Gastrocnemius medialis (tissue), 4 donors: ENCODE measurements at regions not wholly inside any gene's neighbourhood (a gene's known extent, or its start where the extent isn't known, plus 50 kb on each side); places are given as distances from the start of the nearest gene placed in this dataset.
A peak's percentile ranks its signal among the peaks of the same experiment; 100 is the strongest.
"Not testable (repeated sequence)": the region's sequence is repeated elsewhere in the genome, so short reads cannot be mapped to it uniquely, and the experiment has no call there.

Experiments
- ATAC-seq, 2 donors: fragments of 150-250 bp; one replicate each; pipeline ENCODE4 v1.9.1; 2016
- DNase-seq, 2 donors: peaks; one replicate each; pipeline ENCODE4 v3.0.0-alpha.2; 2019
- H3K27ac ChIP-seq, 4 donors: fragments of 200-600 bp; sonication (generic); 1 replicate in 1 of 4; 2 replicates in 3 of 4; pipeline ENCODE4 v1.5.1; 2016 to 2018; ENCODE audit warnings: mild to moderate bottlenecking in 2 of 4, moderate library complexity in 1 of 4
- H3K27me3 ChIP-seq, 3 donors: fragments of 200-600 bp; sonication (generic) in 2 of 3; 1 replicate in 1 of 3; 2 replicates in 2 of 3; pipeline versions ENCODE4 v1.5.1 to v1.6.0; 2016 to 2019; ENCODE audit warnings: mild to moderate bottlenecking in 1 of 3, moderate library complexity in 1 of 3
- H3K36me3 ChIP-seq, 2 donors: fragments of 200-600 bp; sonication (generic) in 1 of 2; one replicate each; pipeline ENCODE4 v1.5.1; 2017 to 2018
- H3K4me1 ChIP-seq, 2 donors: fragments of 200-600 bp; sonication (generic) in 1 of 2; one replicate each; pipeline ENCODE4 v1.5.1; 2016 to 2017; ENCODE audit warnings: mild to moderate bottlenecking in 2 of 2
- H3K4me3 ChIP-seq, 4 donors: fragments of 200-600 bp; sonication (generic) in 3 of 4; 1 replicate in 1 of 4; 2 replicates in 3 of 4; pipeline ENCODE4 v1.5.1; 2016 to 2019; ENCODE audit warnings: mild to moderate bottlenecking in 2 of 4
- H3K9me3 ChIP-seq, 3 donors: fragments of 200-600 bp; sonication (generic) in 2 of 3; 1 replicate in 1 of 3; 2 replicates in 2 of 3; pipeline ENCODE4 v1.5.1; 2016 to 2019
- CTCF ChIP-seq, 5 experiments: fragments of 450-650 bp in 3 of 5; fragments of 200-600 bp in 2 of 5; sonication (generic) in 2 of 5; IDR thresholded peaks in 4 of 5; conservative IDR thresholded peaks in 1 of 5; 1 replicate in 4 of 5; 2 replicates in 1 of 5; pipeline ENCODE4 v1.5.1; 2016 to 2019; ENCODE audit warnings: antibody characterized with exemption in 5 of 5, mild to moderate bottlenecking in 3 of 5, moderate library complexity in 3 of 5
- POLR2A ChIP-seq, 2 donors: fragments of 450-650 bp; IDR thresholded peaks; one replicate each; pipeline ENCODE4 v1.6.1; 2017; ENCODE audit warnings: antibody characterized with exemption in 2 of 2, mild to moderate bottlenecking in 2 of 2, moderate library complexity in 2 of 2
- in situ Hi-C, 4 donors: fragments of 200-750 bp; cut with MboI; loops; one replicate each; pipeline versions ENCODE4 v1.15.0 to v1.8.0; 2017; ENCODE audit warnings: low sequenced_read_pairs in 4 of 4
- intact Hi-C: fragments of 100-400 bp; cut with DNase I; formaldehyde crosslinking; loops from one replicate; pipeline ENCODE4 v1.15.1; 2023; ENCODE audit warnings: low total_unique reads

DNA sequence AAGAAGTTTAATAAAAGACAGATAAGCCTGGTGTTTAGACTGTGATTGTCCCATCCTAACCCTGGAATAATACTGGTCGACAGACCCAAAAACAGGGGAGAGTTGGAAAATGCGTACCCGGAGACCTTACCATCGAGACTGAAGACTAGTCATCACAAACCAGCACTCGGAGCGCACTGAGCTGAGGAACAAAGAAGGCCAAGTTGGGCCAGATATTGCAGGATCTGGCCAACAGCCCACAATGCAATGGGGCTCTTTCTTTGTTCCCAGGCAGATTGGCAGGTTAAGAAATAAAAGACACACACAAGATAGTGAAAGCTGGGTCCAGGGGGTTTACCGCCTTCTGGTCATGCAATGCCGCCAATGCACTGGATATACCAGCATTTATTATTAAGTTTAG lies 188.7 kb upstream of the RAI14 start:
- TF ChIP-seq POLR2A (IDR thresholded peaks at IDR 0.05): no peak
- TF ChIP-seq CTCF (IDR thresholded peaks at IDR 0.05 in 4 of 5, conservative IDR thresholded peaks at IDR 0.05 in 1 of 5): no peak
- in situ Hi-C loops (loop anchor here (10.0 to 25.0 kb wide), 3 partner anchors 455 to 480 kb away; partner anchors contain the start of genes SLC45A2 (in 2 of the 4) and AMACR (in 1 of the 4)), intact Hi-C loops (loop anchor here (2.0 kb wide), 1 partner anchor 471 kb away; no protein-coding TSS in a partner anchor)
- H3K4me1 ChIP-seq: no peaks in the 10 kb centered on the region
- DNase-seq (no peak), ATAC-seq (no peak)
- no peaks in the 10 kb centered on the region for H3K36me3 ChIP-seq
- no peaks in the 10 kb centered on the region for H3K27me3 ChIP-seq
- H3K27ac ChIP-seq: no peak overlapping the region
- no peak overlapping the region for H3K4me3 ChIP-seq
- H3K9me3 ChIP-seq: no peaks in the 10 kb centered on the region

GRCh38 chr5:34467984-34468383 lies 188.1 kb upstream of the RAI14 start:
- in situ Hi-C loops (loop anchor here (10.0 to 25.0 kb wide), 3 partner anchors 456 to 481 kb away; partner anchors contain the start of genes SLC45A2 (in 2 of the 4) and AMACR (in 1 of the 4)), intact Hi-C loops (loop anchor here (2.0 kb wide), 1 partner anchor 471 kb away; no protein-coding TSS in a partner anchor)
- not testable (repeated sequence) for H3K4me3 ChIP-seq, ATAC-seq, H3K27me3 ChIP-seq, H3K36me3 ChIP-seq, H3K4me1 ChIP-seq, H3K9me3 ChIP-seq, DNase-seq, H3K27ac ChIP-seq

GRCh38 chr5:34469971-34470370 lies 186.2 kb upstream of the RAI14 start:
- Histone ChIP-seq H3K36me3 (no peaks in the 10 kb centered on the region), H3K4me3 (no peak overlapping the region), H3K9me3 (no peaks in the 10 kb centered on the region), H3K4me1 (no peaks in the 10 kb centered on the region), H3K27ac (no peak overlapping the region), H3K27me3 (no peaks in the 10 kb centered on the region)
- ATAC-seq (no peak), DNase-seq (no peak)
- TF ChIP-seq POLR2A (IDR thresholded peaks at IDR 0.05): no peak
- intact Hi-C loops: no loop called here
- in situ Hi-C loops: loop anchor here (10.0 to 25.0 kb wide), 3 partner anchors 458 to 483 kb away; partner anchors contain the start of genes SLC45A2 (in 2 of the 4) and AMACR (in 1 of the 4)

DNA sequence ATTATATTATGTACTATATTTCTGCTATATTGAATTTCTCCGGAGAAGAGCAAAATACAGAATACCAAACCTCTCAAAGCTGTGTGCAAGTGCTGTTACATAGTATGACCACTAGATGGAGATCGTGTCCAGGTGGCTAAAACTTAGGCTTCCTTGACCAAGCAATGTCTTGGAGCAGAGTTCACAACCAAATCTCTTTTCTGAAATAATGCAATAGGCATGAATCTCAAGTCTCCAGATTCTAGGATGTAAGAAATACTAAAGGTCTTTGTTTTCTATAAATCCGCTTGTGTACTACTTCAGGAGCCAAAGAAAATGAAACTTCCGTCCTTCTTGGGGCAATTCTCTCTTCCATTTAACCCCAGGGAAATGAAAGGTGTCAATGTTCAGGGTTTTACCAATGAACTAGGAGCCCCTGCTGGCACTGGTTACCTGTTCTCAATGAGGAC lies 181.5 kb upstream of the RAI14 start:
- no peak overlapping the region for H3K27ac ChIP-seq
- TF ChIP-seq POLR2A (IDR thresholded peaks at IDR 0.05) (no peak), CTCF (IDR thresholded peaks at IDR 0.05 in 4 of 5, conservative IDR thresholded peaks at IDR 0.05 in 1 of 5) (peak; percentile 54 to 96 (median 75))
- no peaks in the 10 kb centered on the region for H3K36me3 ChIP-seq
- no peaks in the 10 kb centered on the region for H3K27me3 ChIP-seq
- no peak for DNase-seq
- no peaks in the 10 kb centered on the region for H3K4me1 ChIP-seq
- no peak overlapping the region for H3K4me3 ChIP-seq
- in situ Hi-C loops (loop anchor here in 3 of 4 donors (25.0 kb wide), 3 partner anchors 413 to 487 kb away; partner anchors contain the start of genes SLC45A2 (in 2 of the 3) and AMACR (in 1 of the 3)), intact Hi-C loops (loop anchor here (2.0 kb wide), 1 partner anchor 424 kb away; no protein-coding TSS in a partner anchor)
- peak; percentile 60 to 62 for ATAC-seq
- no peaks in the 10 kb centered on the region for H3K9me3 ChIP-seq

DNA sequence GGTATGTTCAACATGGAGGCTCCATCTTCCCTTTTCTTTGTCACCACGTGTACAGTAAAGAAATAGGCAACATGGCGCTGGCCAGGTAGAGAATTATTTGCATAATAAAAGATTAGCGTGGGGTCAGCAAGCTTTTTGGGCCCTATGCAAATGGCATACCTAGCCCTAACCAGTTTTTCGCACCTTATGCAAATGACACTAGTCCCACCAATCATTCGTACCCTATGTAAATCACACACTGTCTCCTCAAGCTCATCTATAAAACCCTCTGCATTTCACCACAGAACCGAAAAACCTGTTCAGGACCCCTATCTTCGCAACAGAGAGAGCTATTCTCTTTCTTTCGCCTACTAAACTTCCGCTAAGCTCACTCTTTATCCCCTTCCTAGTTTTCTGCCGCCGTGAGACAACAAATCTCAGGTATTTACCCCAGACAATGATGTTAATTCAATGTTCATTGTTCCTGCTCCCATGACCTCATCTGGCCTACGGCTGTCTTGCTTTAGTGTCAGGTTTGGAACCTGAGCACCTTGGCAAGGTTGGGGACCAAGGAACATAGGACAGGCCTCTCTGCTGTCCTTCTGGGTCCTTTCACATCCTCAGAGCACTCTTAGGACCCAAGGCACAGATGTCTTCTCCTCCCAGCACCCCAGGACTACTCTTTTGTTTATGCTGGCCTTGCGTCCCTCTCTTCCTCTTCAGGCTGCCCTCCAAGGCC lies 180.7 kb upstream of the RAI14 start:
- in situ Hi-C loops: loop anchor here in 1 of 4 donors (25.0 kb wide), 1 partner anchor 412 kb away; no protein-coding TSS in a partner anchor
- ATAC-seq (no peak), DNase-seq (no peak)
- TF ChIP-seq POLR2A (IDR thresholded peaks at IDR 0.05) (no peak), CTCF (IDR thresholded peaks at IDR 0.05 in 4 of 5, conservative IDR thresholded peaks at IDR 0.05 in 1 of 5) (no peak)
- Histone ChIP-seq H3K27me3 (no peaks in the 10 kb centered on the region), H3K4me1 (no peaks in the 10 kb centered on the region), H3K4me3 (no peak overlapping the region), H3K27ac (no peak overlapping the region), H3K36me3 (no peaks in the 10 kb centered on the region), H3K9me3 (no peaks in the 10 kb centered on the region)
- intact Hi-C loops: loop anchor here (2.0 kb wide), 1 partner anchor 423 kb away; no protein-coding TSS in a partner anchor
